PC-9 (cell line): ENCODE measurements at regions not wholly inside any gene's neighbourhood (a gene's known extent, or its start where the extent isn't known, plus 50 kb on each side); places are given as distances from the start of the nearest gene placed in this dataset.

Experiments used
- BruUV-seq: library from RNA; stranded (reverse); fragments of 400-500 nt; replicated peaks from 2 replicates; lab custom pipeline; 2021; lab: Mats Ljungman, UMichigan
- CTCF ChIA-PET: fragments of 300-600 bp; sonication (Branson Sonifier 250); formaldehyde crosslinking; loops from one replicate; lab custom pipeline; 2022; ENCODE audit warnings: antibody characterized with exemption; lab: Charles Lee
- POLR2A ChIA-PET: fragments of 300-600 bp; sonication (Branson Sonifier 250); formaldehyde crosslinking; loops from one replicate; lab custom pipeline; 2022; ENCODE audit warnings: antibody characterized with exemption; ENCODE audit not compliant: unreplicated experiment; lab: Charles Lee
- DNase-seq, 2 experiments: peaks; one replicate each; pipeline versions ENCODE4 v3.0.0 to v3.0.0-alpha.2; 2015 to 2022; ENCODE audit warnings: mixed read lengths in 1 of 2
- H2AFZ ChIP-seq: fragments of 200-600 bp; sonication (generic); 2 replicates; pipeline ENCODE4 v1.8.1; 2017; ENCODE audit warnings: antibody characterized with exemption
- H3F3A ChIP-seq: fragments of 200-600 bp; sonication (generic); 2 replicates; pipeline ENCODE4 v1.8.1; 2017; ENCODE audit warnings: antibody characterized with exemption, mild to moderate bottlenecking, low read depth; ENCODE audit not compliant: insufficient read depth
- H3K27ac ChIP-seq: fragments of 200-600 bp; sonication (generic); 2 replicates; pipeline ENCODE4 v1.6.1; 2016; ENCODE audit warnings: mixed run types
- H3K27me3 ChIP-seq: fragments of 200-600 bp; sonication (generic); 2 replicates; pipeline ENCODE4 v1.6.1; 2016; ENCODE audit warnings: low read depth, mixed run types; ENCODE audit not compliant: insufficient read depth
- H3K36me3 ChIP-seq: fragments of 200-600 bp; sonication (generic); 2 replicates; pipeline ENCODE4 v1.6.1; 2016; ENCODE audit warnings: low read depth, mixed run types
- H3K4me1 ChIP-seq: fragments of 200-600 bp; sonication (generic); replicated peaks from 2 replicates; pipeline ENCODE4 v1.6.1; 2016; ENCODE audit warnings: mixed run types; ENCODE audit not compliant: insufficient read depth
- H3K4me2 ChIP-seq: fragments of 200-600 bp; sonication (generic); 2 replicates; pipeline ENCODE4 v1.6.1; 2017; ENCODE audit warnings: mixed run types
- H3K4me3 ChIP-seq: fragments of 200-600 bp; sonication (generic); 2 replicates; pipeline ENCODE4 v1.6.1; 2016; ENCODE audit warnings: mixed run types
- H3K79me2 ChIP-seq: fragments of 200-600 bp; sonication (generic); 2 replicates; pipeline ENCODE4 v1.6.1; 2017; ENCODE audit warnings: low read depth, mixed run types
- H3K9me2 ChIP-seq: fragments of 200-600 bp; sonication (generic); 2 replicates; pipeline ENCODE4 v1.8.1; 2017; ENCODE audit warnings: mild to moderate bottlenecking; ENCODE audit not compliant: insufficient read depth
- H3K9me3 ChIP-seq: fragments of 200-600 bp; sonication (generic); 2 replicates; pipeline ENCODE4 v1.8.1; 2016; ENCODE audit warnings: low read depth; ENCODE audit not compliant: insufficient read depth
- H4K20me1 ChIP-seq: fragments of 200-600 bp; sonication (generic); 2 replicates; pipeline ENCODE4 v1.8.1; 2017; ENCODE audit not compliant: insufficient read depth
- EZH2 ChIP-seq: fragments of 200-600 bp; sonication (generic); IDR thresholded peaks from 2 replicates; pipeline ENCODE4 v1.8.0; 2017; ENCODE audit warnings: antibody characterized with exemption, low read depth
- intact Hi-C: fragments of 100-400 bp; cut with micrococcal nuclease; formaldehyde crosslinking; loops from one replicate; pipeline ENCODE4 v1.10.0; 2022; ENCODE audit not compliant: unreplicated experiment
- TF ChIP-seq, protein P1 (sequence below): fragments of 200-600 bp; sonication (generic); conservative IDR thresholded peaks from 2 replicates; pipeline ENCODE4 v1.6.1; 2017; ENCODE audit warnings: mixed run types, antibody characterized with exemption, mild to moderate bottlenecking, moderate library complexity

DNA sequence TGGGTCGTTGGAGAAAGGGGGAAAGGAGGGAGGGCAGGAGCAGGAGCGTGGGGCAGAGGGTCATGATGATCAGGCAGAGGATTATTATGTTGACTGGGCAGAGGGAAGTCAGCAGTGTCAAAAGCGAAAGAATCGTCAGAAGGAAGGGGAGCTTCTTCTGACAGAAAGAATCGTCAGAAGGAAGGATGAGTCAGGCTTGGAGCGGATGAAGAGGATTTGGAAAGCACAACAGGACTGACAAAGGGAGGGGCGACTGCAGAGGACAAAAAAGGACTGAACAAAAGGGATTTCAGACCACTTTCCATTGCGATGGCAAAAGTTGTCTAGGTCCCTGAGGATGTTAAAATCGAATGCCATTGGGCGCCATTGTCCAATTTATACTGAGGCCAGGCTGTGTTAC lies 1053.5 kb downstream of the SI start:
- POLR2A ChIA-PET = no interaction called here
- H4K20me1 ChIP-seq = no peaks in the 10 kb centered on the region

DNA sequence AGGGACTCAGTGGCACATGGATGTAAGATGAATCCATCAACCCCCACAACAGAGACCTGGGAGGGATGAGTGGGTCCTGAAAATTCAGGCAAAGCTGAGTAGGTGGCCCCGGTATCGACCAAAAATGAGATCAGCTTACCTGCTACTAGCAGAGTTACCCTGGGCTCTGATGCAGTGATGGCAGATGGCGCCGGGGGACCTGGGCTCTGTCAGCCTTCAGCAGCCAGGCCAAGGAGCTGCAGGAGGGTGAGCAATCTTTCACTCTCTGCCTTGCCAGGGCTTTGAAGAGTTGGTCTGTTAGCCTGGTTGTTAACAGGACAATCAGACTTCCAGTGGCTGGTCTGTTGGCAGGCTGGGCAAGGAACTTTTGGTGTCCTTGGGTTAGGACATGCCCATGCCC lies 1054.8 kb downstream of the SI start:
- DNase-seq = no peak
- Histone ChIP-seq H3K79me2 (no peaks in the 10 kb centered on the region), H4K20me1 (no peaks in the 10 kb centered on the region), H3F3A (no peaks in the 10 kb centered on the region), H3K4me2 (no peak overlapping the region), H3K9me3 (no peaks in the 10 kb centered on the region), H2AFZ (no peak overlapping the region), H3K36me3 (no peaks in the 10 kb centered on the region), H3K4me3 (no peak overlapping the region), H3K27me3 (no peaks in the 10 kb centered on the region), H3K4me1 (no peaks in the 10 kb centered on the region), H3K9me2 (no peaks in the 10 kb centered on the region), H3K27ac (no peak overlapping the region)
- intact Hi-C loops = no loop called here
- ChIA-PET POLR2A (no interaction called here), CTCF (no interaction called here)
- no peak for TF ChIP-seq EZH2
- TF ChIP-seq, protein P1, sequence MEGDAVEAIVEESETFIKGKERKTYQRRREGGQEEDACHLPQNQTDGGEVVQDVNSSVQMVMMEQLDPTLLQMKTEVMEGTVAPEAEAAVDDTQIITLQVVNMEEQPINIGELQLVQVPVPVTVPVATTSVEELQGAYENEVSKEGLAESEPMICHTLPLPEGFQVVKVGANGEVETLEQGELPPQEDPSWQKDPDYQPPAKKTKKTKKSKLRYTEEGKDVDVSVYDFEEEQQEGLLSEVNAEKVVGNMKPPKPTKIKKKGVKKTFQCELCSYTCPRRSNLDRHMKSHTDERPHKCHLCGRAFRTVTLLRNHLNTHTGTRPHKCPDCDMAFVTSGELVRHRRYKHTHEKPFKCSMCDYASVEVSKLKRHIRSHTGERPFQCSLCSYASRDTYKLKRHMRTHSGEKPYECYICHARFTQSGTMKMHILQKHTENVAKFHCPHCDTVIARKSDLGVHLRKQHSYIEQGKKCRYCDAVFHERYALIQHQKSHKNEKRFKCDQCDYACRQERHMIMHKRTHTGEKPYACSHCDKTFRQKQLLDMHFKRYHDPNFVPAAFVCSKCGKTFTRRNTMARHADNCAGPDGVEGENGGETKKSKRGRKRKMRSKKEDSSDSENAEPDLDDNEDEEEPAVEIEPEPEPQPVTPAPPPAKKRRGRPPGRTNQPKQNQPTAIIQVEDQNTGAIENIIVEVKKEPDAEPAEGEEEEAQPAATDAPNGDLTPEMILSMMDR = no peak
- BruUV-seq = no TSS peak

More for the DNA sequence above, 1053.5 kb downstream of the SI start:
- intact Hi-C loops = no loop called here
- Histone ChIP-seq H3K36me3 (no peaks in the 10 kb centered on the region), H3K4me3 (no peak overlapping the region), H3K9me3 (no peaks in the 10 kb centered on the region), H3K9me2 (no peaks in the 10 kb centered on the region), H3K79me2 (no peaks in the 10 kb centered on the region), H2AFZ (no peak overlapping the region), H3F3A (no peaks in the 10 kb centered on the region), H3K4me1 (no peaks in the 10 kb centered on the region), H3K27ac (no peak overlapping the region), H3K4me2 (no peak overlapping the region), H3K27me3 (no peaks in the 10 kb centered on the region)
- CTCF ChIA-PET = no interaction called here
- no TSS peak for BruUV-seq
- no peak for DNase-seq
- TF ChIP-seq, protein P1 = no peak
- no peak for TF ChIP-seq EZH2

DNA sequence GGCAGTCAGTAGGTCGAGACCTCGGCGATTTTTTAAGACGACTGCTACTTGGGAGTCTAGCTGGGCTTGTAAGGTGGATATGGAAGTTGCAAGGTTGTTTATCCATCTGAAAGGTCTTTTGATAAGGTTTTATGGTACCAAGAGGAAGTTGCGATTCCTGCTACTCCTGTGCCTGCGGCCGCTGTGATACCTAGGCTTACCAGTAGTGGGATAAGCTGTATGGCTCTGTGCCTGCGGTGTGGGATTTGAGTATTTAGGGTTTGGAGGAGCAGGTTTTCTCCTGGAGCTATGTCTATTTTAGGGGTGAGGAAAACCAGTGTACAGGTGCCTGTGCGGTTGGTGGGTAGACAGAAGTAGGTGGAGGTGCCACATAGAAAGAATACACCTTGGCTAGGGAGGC lies 1059.8 kb downstream of the SI start:
- Histone ChIP-seq H3K4me2 (no peak overlapping the region), H3K27ac (no peak overlapping the region), H3K9me2 (no peaks in the 10 kb centered on the region; the same call in 1 of the 2 replicates), H4K20me1 (no peaks in the 10 kb centered on the region), H3K9me3 (0 out of 2 replicates have a peak, but pooled peaks cover 6% of the 10 kb centered on the region), H3K4me3 (no peak overlapping the region), H2AFZ (no peak overlapping the region), H3K4me1 (no peaks in the 10 kb centered on the region), H3K79me2 (no peaks in the 10 kb centered on the region), H3K36me3 (no peaks in the 10 kb centered on the region), H3K27me3 (no peaks in the 10 kb centered on the region), H3F3A (no peaks in the 10 kb centered on the region)
- DNase-seq = no peak
- CTCF ChIA-PET = no interaction called here
- intact Hi-C loops = no loop called here
- TF ChIP-seq, protein P1 = no peak
- TF ChIP-seq EZH2 = no peak
- no TSS peak for BruUV-seq
- POLR2A ChIA-PET = no interaction called here
